ENCODE measurements at regions not wholly inside any gene's neighbourhood (a gene's known extent, or its start where the extent isn't known, plus 50 kb on each side); places are given as distances from the start of the nearest gene placed in this dataset.

DNA sequence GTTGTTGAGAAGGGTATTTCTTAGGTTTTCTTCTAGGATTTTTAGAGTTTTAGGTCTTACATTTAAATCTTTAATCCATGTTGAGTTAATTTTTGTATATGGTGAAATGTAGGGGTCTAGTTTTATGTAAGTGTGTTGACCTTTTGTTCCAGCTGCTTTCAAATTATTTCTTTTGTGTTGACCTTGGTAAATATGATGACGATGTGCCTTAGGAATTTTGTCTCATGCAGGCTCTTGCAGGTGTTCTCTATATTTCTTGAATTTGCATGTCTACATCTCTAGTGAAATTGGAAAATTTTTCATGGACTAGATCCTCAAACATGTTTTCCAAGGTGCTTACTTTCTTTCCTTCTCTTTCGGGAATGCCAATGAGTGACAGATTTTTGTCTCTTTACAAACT, 1609.3 kb upstream of the ZEB2 start:
- Histone ChIP-seq H3K27ac (ENCODE audit: low read length) (no peak overlapping the region), H3K4me3 (ENCODE audit: low read length) (no peak overlapping the region), H3K4me1 (ENCODE audit: insufficient read depth, low read length) (no peaks in the 10 kb centered on the region), H3K36me3 (ENCODE audit: insufficient read depth, low read depth, low read length) (no peaks in the 10 kb centered on the region), H3K27me3 (ENCODE audit: insufficient read depth, low read length) (no peaks in the 10 kb centered on the region), H3K9me3 (ENCODE audit: insufficient read depth, low read depth, low read length) (no peaks in the 10 kb centered on the region), H3K9ac (ENCODE audit: low read depth, low read length) (no peak overlapping the region)

DNA sequence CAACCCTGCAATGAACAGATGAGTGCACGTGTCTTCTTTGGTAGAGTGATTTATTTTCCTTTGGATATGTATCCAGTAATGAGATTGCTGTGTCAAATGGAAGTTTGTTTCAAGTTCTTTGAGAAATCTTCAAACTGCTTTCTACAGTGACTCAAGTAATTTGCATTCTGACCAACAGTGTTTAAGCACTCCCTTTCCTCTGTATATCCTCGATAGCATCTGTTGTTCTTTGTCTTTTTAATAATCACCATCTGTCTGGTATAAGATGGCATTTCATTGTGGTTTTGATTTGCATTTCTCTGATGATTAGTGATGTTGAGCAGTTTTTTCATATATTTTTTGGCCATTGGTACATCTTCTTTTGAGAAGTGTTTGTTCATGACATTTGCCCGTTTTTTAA, 1608.3 kb upstream of the ZEB2 start:
- Histone ChIP-seq H3K36me3 (ENCODE audit: insufficient read depth, low read depth, low read length) (no peaks in the 10 kb centered on the region), H3K4me1 (ENCODE audit: insufficient read depth, low read length) (no peaks in the 10 kb centered on the region), H3K27me3 (ENCODE audit: insufficient read depth, low read length) (no peaks in the 10 kb centered on the region), H3K4me3 (ENCODE audit: low read length) (no peak overlapping the region), H3K9me3 (ENCODE audit: insufficient read depth, low read depth, low read length) (no peaks in the 10 kb centered on the region), H3K9ac (ENCODE audit: low read depth, low read length) (no peak overlapping the region), H3K27ac (ENCODE audit: low read length) (no peak overlapping the region)

DNA sequence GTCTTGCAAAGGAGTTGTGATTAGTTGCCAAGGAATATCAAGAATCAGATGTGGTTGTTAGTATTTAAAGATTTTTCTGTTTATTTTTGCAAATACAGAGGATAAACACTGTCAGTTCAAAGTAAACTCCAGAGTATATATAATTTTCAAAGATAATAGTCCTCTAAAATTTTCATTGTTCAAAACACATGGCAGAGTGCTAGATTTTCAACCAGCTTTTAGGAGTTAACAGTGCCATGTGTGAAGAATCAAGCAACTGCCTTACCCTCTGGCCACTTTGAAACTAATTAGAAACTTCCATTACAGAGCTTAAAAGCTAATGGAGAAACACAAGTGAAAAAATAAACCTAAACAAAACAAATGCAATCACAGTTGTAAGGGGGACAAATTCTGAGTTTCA, 1605.6 kb upstream of the ZEB2 start:
- no peak overlapping the region for H3K27ac ChIP-seq (ENCODE audit: low read length)
- H3K4me1 ChIP-seq (ENCODE audit: insufficient read depth, low read length), result no peaks in the 10 kb centered on the region; the same call in 1 of the 2 replicates
- H3K27me3 ChIP-seq (ENCODE audit: insufficient read depth, low read length), result no peaks in the 10 kb centered on the region
- no peak overlapping the region for H3K4me3 ChIP-seq (ENCODE audit: low read length)
- H3K36me3 ChIP-seq (ENCODE audit: insufficient read depth, low read depth, low read length), result no peaks in the 10 kb centered on the region
- no peaks in the 10 kb centered on the region for H3K9me3 ChIP-seq (ENCODE audit: insufficient read depth, low read depth, low read length)
- no peak overlapping the region for H3K9ac ChIP-seq (ENCODE audit: low read depth, low read length)

DNA sequence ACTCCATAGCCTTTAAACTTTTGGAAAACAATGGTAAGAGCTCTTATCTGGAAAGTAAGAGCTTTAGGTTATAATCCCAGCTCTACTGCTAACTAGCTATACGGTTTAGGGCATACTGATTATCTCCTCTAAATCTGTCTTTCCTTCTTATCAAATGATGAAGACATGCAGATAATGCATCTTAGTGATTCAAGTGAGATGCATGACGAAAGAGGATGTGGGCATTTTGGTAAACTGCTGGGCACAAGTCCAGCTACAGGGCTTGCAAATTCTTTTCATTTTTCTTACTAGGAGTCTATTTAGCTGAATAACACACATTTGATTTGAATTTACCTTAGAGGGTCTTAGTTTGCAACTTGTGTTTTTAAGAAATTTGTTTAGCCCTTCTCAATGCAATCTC, 1604.8 kb upstream of the ZEB2 start:
- no peak overlapping the region for H3K27ac ChIP-seq (ENCODE audit: low read length)
- H3K9ac ChIP-seq (ENCODE audit: low read depth, low read length), result no peak overlapping the region
- no peaks in the 10 kb centered on the region for H3K36me3 ChIP-seq (ENCODE audit: insufficient read depth, low read depth, low read length)
- H3K9me3 ChIP-seq (ENCODE audit: insufficient read depth, low read depth, low read length), result no peaks in the 10 kb centered on the region
- H3K27me3 ChIP-seq (ENCODE audit: insufficient read depth, low read length), result no peaks in the 10 kb centered on the region
- H3K4me1 ChIP-seq (ENCODE audit: insufficient read depth, low read length), result peaks cover 5% of the 10 kb centered on the region; the same call in 1 of the 2 replicates
- H3K4me3 ChIP-seq (ENCODE audit: low read length), result no peak overlapping the region

DNA sequence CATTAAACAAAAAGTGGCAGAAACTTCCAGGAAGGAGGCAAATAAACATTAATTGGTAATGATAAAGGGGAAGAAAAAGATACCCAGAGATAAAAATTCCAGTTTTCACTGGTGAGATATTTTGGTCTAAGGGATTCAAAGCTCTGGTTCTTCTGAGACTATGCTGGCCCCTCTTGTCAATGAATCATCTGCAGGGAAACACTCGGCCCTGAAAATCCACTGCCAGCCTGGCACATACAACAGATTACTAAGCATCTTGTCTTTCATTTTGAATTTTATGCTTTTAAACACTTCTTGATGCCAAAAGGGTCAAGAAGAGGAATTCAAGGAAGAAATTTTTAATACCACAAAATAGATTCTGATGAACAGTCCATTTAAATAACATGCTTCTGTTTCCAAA, 1603.8 kb upstream of the ZEB2 start:
- Histone ChIP-seq H3K36me3 (ENCODE audit: insufficient read depth, low read depth, low read length) (no peaks in the 10 kb centered on the region), H3K27ac (ENCODE audit: low read length) (no peak overlapping the region), H3K9ac (ENCODE audit: low read depth, low read length) (no peak overlapping the region), H3K27me3 (ENCODE audit: insufficient read depth, low read length) (no peaks in the 10 kb centered on the region), H3K4me3 (ENCODE audit: low read length) (no peak overlapping the region), H3K4me1 (ENCODE audit: insufficient read depth, low read length) (peaks cover 5% of the 10 kb centered on the region; the same call in 1 of the 2 replicates), H3K9me3 (ENCODE audit: insufficient read depth, low read depth, low read length) (no peaks in the 10 kb centered on the region)

DNA sequence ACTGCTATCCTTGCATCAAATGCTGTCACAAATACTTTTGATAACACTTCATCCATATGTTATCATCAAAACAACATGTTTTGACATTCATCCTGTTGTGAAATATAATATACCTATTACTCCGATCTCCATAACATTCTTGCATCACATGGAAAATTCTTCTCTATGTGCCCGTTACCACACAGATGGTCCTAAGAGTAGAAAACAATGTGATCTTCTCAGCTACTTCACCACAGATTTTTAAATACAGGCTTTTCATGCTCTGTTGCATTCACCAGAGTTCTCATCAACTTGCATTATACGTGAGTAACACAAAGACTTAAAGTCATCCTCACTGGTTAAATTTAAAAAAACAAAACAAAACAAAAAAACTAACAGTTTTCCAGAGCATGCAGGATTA, 1603.3 kb upstream of the ZEB2 start:
- Histone ChIP-seq H3K9me3 (ENCODE audit: insufficient read depth, low read depth, low read length) (no peaks in the 10 kb centered on the region), H3K4me3 (ENCODE audit: low read length) (no peak overlapping the region), H3K36me3 (ENCODE audit: insufficient read depth, low read depth, low read length) (no peaks in the 10 kb centered on the region), H3K4me1 (ENCODE audit: insufficient read depth, low read length) (peaks cover 5% of the 10 kb centered on the region; the same call in 1 of the 2 replicates), H3K27me3 (ENCODE audit: insufficient read depth, low read length) (no peaks in the 10 kb centered on the region), H3K27ac (ENCODE audit: low read length) (no peak overlapping the region), H3K9ac (ENCODE audit: low read depth, low read length) (no peak overlapping the region)

DNA sequence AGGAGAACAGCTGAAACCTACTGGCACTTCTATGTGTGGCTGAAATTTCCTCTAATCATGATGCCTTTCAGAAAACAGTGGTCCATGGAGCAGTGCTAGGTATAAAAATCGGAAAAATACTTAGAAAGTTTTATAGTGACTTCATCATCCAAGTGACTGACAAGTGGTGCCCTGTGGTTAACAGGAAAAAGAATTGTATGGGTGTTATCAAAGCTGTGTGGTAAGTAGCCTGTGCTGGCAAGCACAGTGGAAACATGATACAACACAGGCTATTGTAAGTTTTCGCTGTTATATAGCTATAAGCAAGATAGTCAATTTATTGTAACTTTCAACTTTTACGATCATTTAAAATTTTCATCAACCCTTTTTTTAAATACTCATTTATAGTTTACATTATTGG, 1599.7 kb upstream of the ZEB2 start:
- H3K4me1 ChIP-seq (ENCODE audit: insufficient read depth, low read length), result peaks cover 5% of the 10 kb centered on the region; the same call in 1 of the 2 replicates
- H3K36me3 ChIP-seq (ENCODE audit: insufficient read depth, low read depth, low read length), result no peaks in the 10 kb centered on the region
- H3K9ac ChIP-seq (ENCODE audit: low read depth, low read length), result no peak overlapping the region
- H3K4me3 ChIP-seq (ENCODE audit: low read length), result no peak overlapping the region
- no peak overlapping the region for H3K27ac ChIP-seq (ENCODE audit: low read length)
- no peaks in the 10 kb centered on the region for H3K27me3 ChIP-seq (ENCODE audit: insufficient read depth, low read length)
- no peaks in the 10 kb centered on the region for H3K9me3 ChIP-seq (ENCODE audit: insufficient read depth, low read depth, low read length)

DNA sequence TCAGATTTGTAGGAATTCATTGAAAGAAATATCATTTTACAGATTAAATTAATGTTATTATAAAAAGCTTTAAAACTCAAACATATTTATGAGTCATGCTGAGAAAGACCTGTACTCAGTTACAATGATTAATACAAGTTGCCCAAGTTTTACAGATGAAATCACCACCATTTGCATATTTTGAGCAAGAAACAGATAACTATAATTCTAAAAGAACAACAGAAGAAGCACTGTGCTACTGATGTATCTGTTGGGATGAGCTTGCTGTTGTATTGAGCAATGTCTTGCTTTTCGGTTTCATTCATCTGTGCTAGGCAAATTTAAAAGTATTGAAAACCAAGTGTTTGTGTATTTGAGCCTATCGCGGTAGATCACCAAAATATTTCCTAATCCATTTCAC, 1589.1 kb upstream of the ZEB2 start:
- no peaks in the 10 kb centered on the region for H3K4me1 ChIP-seq (ENCODE audit: insufficient read depth, low read length)
- no peak overlapping the region for H3K27ac ChIP-seq (ENCODE audit: low read length)
- no peak overlapping the region for H3K9ac ChIP-seq (ENCODE audit: low read depth, low read length)
- no peak overlapping the region for H3K4me3 ChIP-seq (ENCODE audit: low read length)
- H3K9me3 ChIP-seq (ENCODE audit: insufficient read depth, low read depth, low read length), result no peaks in the 10 kb centered on the region
- no peaks in the 10 kb centered on the region for H3K27me3 ChIP-seq (ENCODE audit: insufficient read depth, low read length)
- H3K36me3 ChIP-seq (ENCODE audit: insufficient read depth, low read depth, low read length), result no peaks in the 10 kb centered on the region

DNA sequence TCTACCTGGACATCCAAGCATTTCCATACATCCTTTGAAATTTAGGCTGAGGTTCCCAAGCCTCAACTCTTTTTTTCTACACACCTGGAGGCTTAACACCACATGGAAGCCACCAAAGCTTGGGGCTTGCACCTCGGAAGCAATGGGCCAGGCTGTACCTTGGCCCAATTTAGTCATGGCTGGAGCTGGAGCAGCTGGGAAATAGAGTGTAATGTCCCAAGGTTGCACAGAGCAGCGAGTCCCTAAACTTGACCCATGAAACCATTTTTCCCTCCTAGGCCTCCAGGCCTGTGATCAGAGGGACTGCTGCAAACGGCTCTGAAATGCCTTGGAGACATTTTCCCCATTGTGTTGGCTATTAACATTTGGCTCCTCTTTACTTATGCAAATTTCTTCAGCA, 1574.3 kb upstream of the ZEB2 start:
- H3K9ac ChIP-seq (ENCODE audit: low read depth, low read length), result no peak overlapping the region
- 0 out of 2 replicates have a peak, but pooled peaks cover 9% of the 10 kb centered on the region for H3K36me3 ChIP-seq (ENCODE audit: insufficient read depth, low read depth, low read length)

DNA sequence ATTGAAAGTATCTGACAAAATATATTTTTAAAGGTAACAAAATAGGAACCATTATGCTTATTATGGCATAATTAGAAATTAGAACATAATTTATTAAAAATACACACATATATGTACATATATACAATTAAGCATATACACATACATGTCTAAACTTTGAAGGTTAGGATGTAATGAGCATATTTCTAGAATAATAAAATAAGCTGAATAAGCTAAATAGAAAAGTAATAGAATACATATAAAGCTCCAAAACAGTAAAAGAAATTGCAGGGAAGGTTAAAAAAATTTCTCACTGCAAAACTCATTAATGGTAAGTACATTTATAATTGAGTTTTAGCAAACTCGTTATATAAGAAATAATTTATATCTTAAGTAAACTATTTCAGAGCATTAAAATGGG, 1561.5 kb upstream of the ZEB2 start:
- no peaks in the 10 kb centered on the region for H3K36me3 ChIP-seq (ENCODE audit: insufficient read depth, low read depth, low read length)

More for the DNA sequence above, 1574.3 kb upstream of the ZEB2 start:
- H3K4me3 ChIP-seq (ENCODE audit: low read length), result no peak overlapping the region
- H3K9me3 ChIP-seq (ENCODE audit: insufficient read depth, low read depth, low read length), result peaks cover 39% of the 10 kb centered on the region
- H3K27ac ChIP-seq (ENCODE audit: low read length), result no peak overlapping the region
- H3K4me1 ChIP-seq (ENCODE audit: insufficient read depth, low read length), result no peaks in the 10 kb centered on the region
- no peaks in the 10 kb centered on the region for H3K27me3 ChIP-seq (ENCODE audit: insufficient read depth, low read length)

DNA sequence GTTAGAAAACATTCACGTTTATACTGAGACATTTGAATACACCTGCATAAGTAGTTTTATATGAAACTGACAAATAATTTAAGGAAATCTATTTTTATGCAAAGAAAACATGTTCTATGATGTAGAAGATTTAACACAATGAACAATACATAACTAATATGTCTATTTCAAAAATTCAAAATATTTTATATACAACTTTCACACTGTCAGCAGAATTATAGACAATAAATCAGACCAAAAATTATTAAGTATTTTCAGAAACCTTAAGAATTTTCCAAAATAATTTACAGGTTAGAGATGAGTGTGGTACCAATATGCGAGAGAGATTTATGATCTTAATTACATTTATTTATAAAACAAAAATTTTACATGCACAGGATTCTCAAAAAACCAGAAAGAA, 1561.0 kb upstream of the ZEB2 start:
- Histone ChIP-seq H3K27me3 (ENCODE audit: insufficient read depth, low read length) (no peaks in the 10 kb centered on the region), H3K27ac (ENCODE audit: low read length) (no peak overlapping the region), H3K9me3 (ENCODE audit: insufficient read depth, low read depth, low read length) (no peaks in the 10 kb centered on the region), H3K36me3 (ENCODE audit: insufficient read depth, low read depth, low read length) (no peaks in the 10 kb centered on the region), H3K4me1 (ENCODE audit: insufficient read depth, low read length) (no peaks in the 10 kb centered on the region), H3K9ac (ENCODE audit: low read depth, low read length) (no peak overlapping the region), H3K4me3 (ENCODE audit: low read length) (no peak overlapping the region)

More for the DNA sequence above, 1561.5 kb upstream of the ZEB2 start:
- H3K4me1 ChIP-seq (ENCODE audit: insufficient read depth, low read length), result no peaks in the 10 kb centered on the region
- no peak overlapping the region for H3K9ac ChIP-seq (ENCODE audit: low read depth, low read length)
- no peaks in the 10 kb centered on the region for H3K27me3 ChIP-seq (ENCODE audit: insufficient read depth, low read length)
- no peak overlapping the region for H3K4me3 ChIP-seq (ENCODE audit: low read length)
- no peak overlapping the region for H3K27ac ChIP-seq (ENCODE audit: low read length)
- no peaks in the 10 kb centered on the region for H3K9me3 ChIP-seq (ENCODE audit: insufficient read depth, low read depth, low read length)

DNA sequence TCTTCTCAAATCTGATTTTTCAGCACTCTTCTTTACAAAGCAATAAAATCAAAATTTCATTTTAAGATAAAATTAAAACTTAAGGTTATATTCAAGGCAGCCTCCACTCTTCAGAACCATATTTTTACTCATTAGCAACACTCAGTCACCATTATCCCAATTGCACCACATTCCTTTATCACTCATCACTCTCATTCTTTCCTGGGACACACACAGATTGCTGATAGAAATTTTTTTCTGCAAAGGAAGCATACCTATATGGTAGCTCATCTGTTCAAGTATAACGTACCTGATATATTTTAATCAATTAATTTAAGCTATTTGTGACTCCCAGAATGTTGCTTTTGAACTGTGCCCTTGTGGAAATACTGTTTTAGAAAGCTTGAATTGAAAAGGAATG, 1559.3 kb upstream of the ZEB2 start:
- Histone ChIP-seq H3K4me1 (ENCODE audit: insufficient read depth, low read length) (no peaks in the 10 kb centered on the region), H3K27ac (ENCODE audit: low read length) (no peak overlapping the region), H3K9me3 (ENCODE audit: insufficient read depth, low read depth, low read length) (no peaks in the 10 kb centered on the region), H3K27me3 (ENCODE audit: insufficient read depth, low read length) (no peaks in the 10 kb centered on the region), H3K9ac (ENCODE audit: low read depth, low read length) (no peak overlapping the region), H3K36me3 (ENCODE audit: insufficient read depth, low read depth, low read length) (no peaks in the 10 kb centered on the region), H3K4me3 (ENCODE audit: low read length) (no peak overlapping the region)

DNA sequence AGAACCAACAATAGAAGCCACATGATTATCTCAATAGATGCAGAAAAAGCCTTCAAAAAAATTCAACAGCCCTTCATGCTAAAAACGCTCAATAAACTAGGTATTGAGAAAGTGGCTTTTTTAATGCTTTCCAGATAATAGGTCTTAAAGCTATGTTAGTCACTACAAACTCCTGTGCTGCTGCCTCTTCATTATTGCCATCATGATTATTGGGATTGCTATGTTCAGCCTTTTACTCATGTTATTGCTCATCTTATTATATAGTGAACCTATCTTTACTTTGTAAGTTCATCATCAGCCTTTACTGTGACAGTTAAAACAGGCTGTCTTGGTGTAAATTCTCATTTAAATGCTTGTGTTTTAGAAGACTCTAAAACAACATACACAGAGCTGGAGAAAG, 1557.2 kb upstream of the ZEB2 start:
- Histone ChIP-seq H3K27me3 (ENCODE audit: insufficient read depth, low read length) (no peaks in the 10 kb centered on the region), H3K4me3 (ENCODE audit: low read length) (no peak overlapping the region), H3K4me1 (ENCODE audit: insufficient read depth, low read length) (no peaks in the 10 kb centered on the region), H3K9me3 (ENCODE audit: insufficient read depth, low read depth, low read length) (no peaks in the 10 kb centered on the region), H3K36me3 (ENCODE audit: insufficient read depth, low read depth, low read length) (no peaks in the 10 kb centered on the region), H3K9ac (ENCODE audit: low read depth, low read length) (no peak overlapping the region), H3K27ac (ENCODE audit: low read length) (no peak overlapping the region)
